GM19467 (cell line): ENCODE measurements at regions not wholly inside any gene's neighbourhood (a gene's known extent, or its start where the extent isn't known, plus 50 kb on each side); places are given as distances from the start of the nearest gene placed in this dataset.

Experiments
- ATAC-seq: cut with Tn5 transposase; IDR thresholded peaks from one replicate; pipeline ENCODE4 v1.9.1; 2021; ENCODE audit warnings: mild to moderate bottlenecking, moderate library complexity; ENCODE audit not compliant: unreplicated experiment

- no peak for ATAC-seq
Observed at GRCh38 chr9:13762209-13762608, 482.7 kb upstream of the MPDZ start.

DNA sequence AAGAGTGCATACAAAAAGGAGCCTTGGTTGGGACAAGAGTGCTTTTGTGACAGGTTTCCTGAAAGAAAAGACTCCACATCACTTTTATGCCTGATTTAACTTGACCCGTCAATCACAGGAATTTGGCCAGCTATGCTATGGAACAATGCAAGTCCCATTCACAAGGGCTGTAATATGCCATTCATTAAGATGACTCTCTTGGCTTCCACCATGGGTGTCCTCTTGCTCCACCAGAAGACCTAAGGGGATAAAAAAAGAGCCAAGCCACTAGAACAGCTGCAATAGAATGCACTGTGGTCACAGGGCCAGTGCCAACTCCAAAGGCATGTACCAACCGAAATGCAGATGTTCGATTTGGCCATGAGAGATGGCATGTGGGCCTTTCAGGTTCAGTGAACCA is 480.1 kb upstream of the MPDZ start:
- ATAC-seq: no peak

DNA sequence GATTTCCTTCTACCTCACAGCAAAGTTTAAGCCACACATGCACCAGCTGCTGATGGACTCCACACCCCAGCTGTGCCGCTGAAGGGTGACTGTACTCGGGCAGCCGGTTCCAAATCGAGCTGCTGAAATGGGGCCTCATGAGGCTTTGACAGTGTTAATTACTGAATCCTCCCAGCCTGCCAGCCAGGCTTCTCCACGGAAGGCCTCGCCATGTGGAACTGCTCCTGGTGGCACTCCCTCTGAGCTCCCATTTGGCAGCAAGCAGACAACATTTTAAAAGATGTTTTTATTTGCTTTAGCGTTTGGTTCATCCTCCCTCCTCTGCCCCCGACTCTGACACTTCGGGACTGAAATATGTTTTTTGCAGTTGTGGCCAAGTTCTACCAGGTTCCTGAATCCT is 479.4 kb upstream of the MPDZ start:
- no peak for ATAC-seq

- ATAC-seq: no peak
Observed at GRCh38 chr9:13756943-13757342, 477.5 kb upstream of the MPDZ start.

DNA sequence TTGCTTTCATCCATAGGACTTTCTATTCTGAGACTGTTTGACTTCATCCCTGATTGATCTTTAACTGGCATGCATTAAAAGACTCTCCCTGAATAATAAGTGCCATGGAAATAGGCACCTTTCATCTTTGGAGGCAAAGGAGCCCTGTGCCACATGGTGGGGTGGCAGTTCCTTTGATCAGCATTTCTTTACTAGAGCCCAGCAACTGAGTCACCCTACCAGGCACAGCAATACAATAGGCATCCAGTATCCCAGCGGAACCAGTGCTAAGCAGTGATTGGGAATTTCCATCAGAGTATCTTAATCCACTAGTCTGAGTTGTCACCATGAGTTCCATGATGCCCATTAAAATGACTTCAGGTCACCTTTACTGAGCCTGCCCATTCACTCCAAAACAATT is 476.1 kb upstream of the MPDZ start:
- ATAC-seq: no peak

- ATAC-seq: no peak
Observed at GRCh38 chr9:13750639-13751038, 471.1 kb upstream of the MPDZ start.

- ATAC-seq: no peak
Observed at GRCh38 chr9:13750061-13750460, 470.6 kb upstream of the MPDZ start.

DNA sequence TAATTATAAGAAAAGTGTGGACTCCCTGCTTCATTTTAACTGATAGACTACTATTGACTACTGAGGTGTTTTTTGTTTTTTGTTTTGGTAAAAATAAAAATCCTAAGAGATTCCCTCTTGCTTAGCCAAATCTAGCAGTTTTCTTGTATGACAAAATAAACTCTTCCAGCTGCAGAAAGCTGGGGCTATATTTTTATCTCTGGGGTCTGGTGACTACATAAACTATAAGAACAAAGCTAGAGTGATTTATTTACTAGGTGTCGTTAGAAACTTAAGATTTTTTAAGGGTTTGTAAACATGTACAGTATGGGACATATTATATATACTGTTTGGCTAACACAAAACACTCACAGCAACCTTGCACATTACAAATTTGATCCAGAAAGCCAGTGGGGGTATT is 467.4 kb upstream of the MPDZ start:
- no peak for ATAC-seq

- ATAC-seq: no peak
Observed at GRCh38 chr9:13744261-13744901, 464.9 kb upstream of the MPDZ start.

DNA sequence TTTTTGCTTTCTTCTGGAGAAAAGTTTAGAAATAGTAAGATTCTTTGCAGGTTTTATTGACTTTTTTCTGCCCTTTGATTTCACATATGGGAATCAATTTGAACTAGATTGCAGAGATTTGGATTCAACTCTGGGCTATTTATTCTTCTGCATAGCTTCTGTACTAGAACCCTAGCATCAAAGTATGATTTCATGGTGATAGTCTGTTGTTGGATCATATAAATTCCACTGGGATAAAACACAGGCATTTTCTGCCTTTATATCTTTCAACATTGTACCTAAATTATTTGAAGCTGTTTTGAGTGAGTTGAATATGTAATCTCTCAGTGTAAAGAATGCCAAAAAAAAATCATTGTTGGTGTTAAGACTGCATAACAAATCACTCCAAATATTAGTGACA is 458.4 kb upstream of the MPDZ start:
- ATAC-seq: no peak

DNA sequence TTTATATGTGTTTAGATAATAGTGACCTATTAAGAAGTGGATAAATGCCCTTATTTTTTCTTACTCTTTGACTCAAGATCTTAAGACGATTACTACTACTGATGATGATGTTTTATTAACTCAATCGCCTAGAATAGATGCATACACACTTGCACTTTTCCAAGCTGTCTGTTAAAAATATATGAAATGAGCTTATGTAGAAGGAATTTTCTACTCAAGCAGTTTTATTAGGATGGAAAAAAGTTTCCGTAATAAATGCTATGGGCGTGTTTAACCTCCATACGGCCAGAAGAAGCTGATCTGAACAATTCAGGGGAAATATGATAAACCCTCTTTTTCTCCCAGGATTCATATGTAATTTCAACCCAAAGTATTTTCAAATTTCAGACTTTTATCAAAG is 455.7 kb upstream of the MPDZ start:
- no peak for ATAC-seq

- no peak for ATAC-seq
Observed at GRCh38 chr9:13734601-13735000, 455.1 kb upstream of the MPDZ start.

- no peak for ATAC-seq
Observed at GRCh38 chr9:13732290-13732689, 452.8 kb upstream of the MPDZ start.

DNA sequence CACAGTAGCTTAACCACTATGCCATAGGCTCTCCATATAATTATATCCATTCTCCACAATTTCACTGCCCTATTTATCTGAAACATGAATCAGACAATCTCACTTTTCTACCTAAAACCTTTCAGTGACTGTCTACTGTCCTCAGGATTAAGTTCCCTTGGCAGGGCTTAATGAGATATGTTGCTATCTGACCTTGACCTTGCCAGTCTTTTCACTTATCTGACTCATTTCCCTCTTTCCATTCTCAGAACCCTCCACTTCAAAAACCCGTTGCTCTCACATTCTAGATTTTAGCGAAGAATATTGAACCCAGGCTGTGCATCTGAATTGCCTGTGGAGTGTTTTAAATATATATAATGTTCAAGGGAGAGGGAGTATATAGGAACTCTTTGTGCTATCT is 452.1 kb upstream of the MPDZ start:
- ATAC-seq: no peak

GRCh38 chr9:13729955-13730354 is 450.5 kb upstream of the MPDZ start:
- no peak for ATAC-seq

- ATAC-seq: no peak
Observed at GRCh38 chr9:13728917-13729811, 449.7 kb upstream of the MPDZ start.

- no peak for ATAC-seq
Observed at GRCh38 chr9:13728131-13728530, 448.6 kb upstream of the MPDZ start.

DNA sequence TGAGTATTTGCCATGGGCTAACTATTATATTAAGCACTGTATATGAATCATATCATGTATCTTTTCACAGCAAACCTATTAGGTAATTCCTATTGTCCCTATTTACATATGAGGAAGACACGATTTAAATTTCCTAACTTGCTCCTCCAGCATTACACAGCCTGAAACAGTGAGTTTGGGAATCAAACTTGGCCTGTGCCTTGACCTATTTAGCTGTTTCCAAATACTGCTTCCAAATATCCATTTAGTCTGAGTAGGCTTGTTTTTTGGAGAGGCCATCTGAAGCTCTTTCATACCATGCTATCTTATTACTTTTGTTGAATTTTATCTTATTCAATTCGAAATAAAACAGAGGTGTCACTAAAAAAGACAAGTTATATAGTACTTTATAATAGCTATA is 447.3 kb upstream of the MPDZ start:
- ATAC-seq: no peak

DNA sequence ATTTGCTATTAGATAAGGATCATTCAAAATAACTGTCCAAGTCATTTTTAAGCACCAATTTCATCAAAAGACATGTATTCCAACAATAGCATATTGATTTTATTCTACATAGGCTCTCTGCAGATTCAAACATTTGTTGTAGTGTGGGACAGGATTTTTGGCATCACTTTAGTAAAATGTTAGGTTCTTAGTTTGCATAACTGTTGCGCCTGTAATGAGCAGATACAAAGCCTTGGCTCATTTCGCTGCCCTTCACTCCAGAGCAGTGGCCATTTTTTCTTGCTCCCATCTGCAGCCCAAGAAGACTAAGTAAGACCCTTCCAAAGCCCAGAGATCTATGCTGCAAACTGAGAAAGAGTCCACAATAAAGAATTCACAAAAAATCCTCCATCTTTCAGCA is 446.0 kb upstream of the MPDZ start:
- no peak for ATAC-seq

GRCh38 chr9:13721481-13722235 is 442.2 kb upstream of the MPDZ start:
- no peak for ATAC-seq

DNA sequence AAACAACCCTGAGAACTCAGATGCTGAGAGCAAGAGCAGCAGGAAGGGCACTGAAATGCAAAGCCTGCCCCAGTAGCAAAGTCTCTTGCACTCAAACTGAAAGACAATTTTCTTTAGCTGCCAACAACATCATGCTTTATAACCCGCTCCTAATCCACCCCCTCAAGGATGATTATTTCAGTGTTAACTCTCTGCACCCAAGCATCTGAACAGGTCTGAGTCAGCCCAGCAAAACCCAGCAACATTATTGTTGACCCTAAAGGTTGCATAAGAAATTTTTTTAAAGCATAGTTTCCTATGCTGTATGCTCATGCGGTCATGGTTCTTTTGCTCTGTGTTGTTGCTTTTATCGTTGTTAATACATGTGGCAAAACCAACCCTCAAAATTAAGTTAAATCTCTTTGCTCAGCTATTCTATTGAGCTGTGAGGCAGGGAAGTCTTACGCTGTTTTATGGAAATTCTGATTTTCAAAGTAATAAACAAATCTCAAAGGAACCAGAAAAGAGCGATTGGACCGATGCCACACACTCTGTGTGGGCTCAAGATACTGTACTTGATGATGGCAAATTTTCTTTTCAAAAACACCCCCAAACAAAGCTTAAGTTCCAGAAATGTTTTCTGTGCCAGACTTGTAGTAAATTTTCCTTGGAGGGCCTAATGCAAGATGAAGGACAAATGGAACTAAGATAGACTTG is 440.6 kb upstream of the MPDZ start:
- no peak for ATAC-seq
